ENCODE measurements at regions not wholly inside any gene's neighbourhood (a gene's known extent, or its start where the extent isn't known, plus 50 kb on each side); places are given as distances from the start of the nearest gene placed in this dataset.

- TF ChIP-seq CTCF (IDR thresholded peaks at IDR 0.05) (no peak), AFF4 (CRISPR knock-in tag; IDR thresholded peaks at IDR 0.05; ENCODE audit: borderline replicate concordance) (no peak), USF1 (CRISPR knock-in tag; IDR thresholded peaks at IDR 0.05) (no peak), ZNF281 (CRISPR knock-in tag; IDR thresholded peaks at IDR 0.05) (no peak), TP53 (CRISPR knock-in tag; IDR thresholded peaks at IDR 0.05) (no peak), PREB (CRISPR knock-in tag; IDR thresholded peaks at IDR 0.05; ENCODE audit: borderline replicate concordance) (no peak), SMAD3 (CRISPR knock-in tag; IDR thresholded peaks at IDR 0.05; ENCODE audit: borderline replicate concordance) (no peak), IRF1 (CRISPR knock-in tag; IDR thresholded peaks at IDR 0.05) (no peak), MAX (CRISPR knock-in tag; IDR thresholded peaks at IDR 0.05) (no peak), ATF3 (CRISPR knock-in tag; conservative IDR thresholded peaks at IDR 0.05) (no peak), GABPB1 (CRISPR knock-in tag; IDR thresholded peaks at IDR 0.05) (no peak), NR2C2 (CRISPR knock-in tag; IDR thresholded peaks at IDR 0.05) (no peak), CBFB (CRISPR knock-in tag; IDR thresholded peaks at IDR 0.05; ENCODE audit: low read depth) (no peak)
These were observed 833.3 kb upstream of the INTU start for GRCh38 chr4:126799416-126799815.
